ENCODE measurements at regions not wholly inside any gene's neighbourhood (a gene's known extent, or its start where the extent isn't known, plus 50 kb on each side); places are given as distances from the start of the nearest gene placed in this dataset.

DNA sequence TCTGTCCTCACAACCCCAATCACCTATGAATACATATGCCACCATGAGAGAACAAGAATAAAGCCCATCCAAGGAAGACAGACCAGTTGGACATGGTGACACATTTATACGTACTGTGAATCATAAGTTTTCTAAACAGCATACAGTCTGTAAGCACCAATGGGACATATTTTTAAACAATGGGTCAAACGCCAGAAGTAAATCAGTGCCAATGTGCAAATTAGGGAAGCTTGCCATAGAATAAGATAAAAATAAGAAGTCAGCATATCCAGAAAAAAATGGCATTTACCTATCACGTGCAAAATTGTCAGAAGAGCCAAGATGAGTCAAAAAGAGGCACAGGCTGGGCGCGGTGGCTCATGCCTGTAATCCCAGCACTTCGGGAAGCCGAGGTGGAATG is 910.4 kb downstream of the SORCS1 start (continued):
- TF ChIP-seq ATF2 (IDR thresholded peaks at IDR 0.05; ENCODE audit: low read length), result no peak
